ENCODE measurements at regions not wholly inside any gene's neighbourhood (a gene's known extent, or its start where the extent isn't known, plus 50 kb on each side); places are given as distances from the start of the nearest gene placed in this dataset.

DNA sequence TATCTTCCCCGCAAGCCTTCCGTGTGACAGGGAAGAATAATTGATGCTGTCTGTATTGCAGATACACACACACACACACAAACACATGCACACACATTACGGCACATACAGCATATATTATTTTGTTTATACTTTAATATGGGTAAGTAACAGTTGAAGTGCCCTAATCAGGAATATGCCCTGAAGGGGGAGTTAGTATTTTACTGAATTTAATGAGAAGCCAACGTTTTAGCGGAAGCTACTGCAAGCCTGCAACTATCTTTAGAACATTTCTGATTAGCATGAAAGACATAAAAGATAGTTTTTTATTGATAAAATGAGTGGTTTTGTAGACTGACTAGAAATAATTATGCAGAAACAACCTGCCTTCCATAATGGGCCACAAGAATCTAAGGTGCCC is 296.6 kb upstream of the SLCO3A1 start:
- no peak for TF ChIP-seq POLR2A (IDR thresholded peaks at IDR 0.05; ENCODE audit: low read length)
- no peak for TF ChIP-seq GATA1 (IDR thresholded peaks at IDR 0.05; ENCODE audit: low read depth, low read length)
